Choroid plexus epithelial cell (primary cell): ENCODE measurements at regions not wholly inside any gene's neighbourhood (a gene's known extent, or its start where the extent isn't known, plus 50 kb on each side); places are given as distances from the start of the nearest gene placed in this dataset.

Experiments
- DNase-seq: peaks from one replicate; pipeline ENCODE4 v3.0.0-alpha.2; 2010; ENCODE audit warnings: low read depth
- H3K4me3 ChIP-seq: 2 replicates; pipeline ENCODE4 v1.5.1; 2011; ENCODE audit warnings: low read depth, mild to moderate bottlenecking, control low read depth, low read length, moderate library complexity
- CTCF ChIP-seq: conservative IDR thresholded peaks from 2 replicates; pipeline ENCODE4 v1.5.1; 2011; ENCODE audit warnings: low read depth, mild to moderate bottlenecking, control low read depth, inconsistent platforms, low read length, moderate library complexity

GRCh38 chr6:28643017-28643740 is 117.5 kb downstream of the GPX5 start:
- peak; percentile 80 for DNase-seq
- H3K4me3 ChIP-seq: no peak overlapping the region
- TF ChIP-seq CTCF: no peak

GRCh38 chr6:28646650-28647049 is 121.0 kb downstream of the GPX5 start:
- H3K4me3 ChIP-seq: no peak overlapping the region
- no peak for TF ChIP-seq CTCF
- DNase-seq: no peak

- H3K4me3 ChIP-seq: peak overlapping the region; percentile 63
- peak; percentile 82 for DNase-seq
- no peak for TF ChIP-seq CTCF
Measured at GRCh38 chr6:28648035-28648877, 122.6 kb downstream of the GPX5 start.

GRCh38 chr6:28648878-28649375 is 123.2 kb downstream of the GPX5 start:
- H3K4me3 ChIP-seq: peak overlapping the region; percentile 63
- no peak for DNase-seq
- TF ChIP-seq CTCF: no peak

- no peak for TF ChIP-seq CTCF
- no peak overlapping the region for H3K4me3 ChIP-seq
- no peak for DNase-seq
Measured at GRCh38 chr6:28651161-28651560, 125.5 kb downstream of the GPX5 start.

- no peak overlapping the region for H3K4me3 ChIP-seq
- no peak for DNase-seq
- TF ChIP-seq CTCF: no peak
Measured at GRCh38 chr6:28653876-28654275, 128.2 kb downstream of the GPX5 start.
